ENCODE measurements at regions not wholly inside any gene's neighbourhood (a gene's known extent, or its start where the extent isn't known, plus 50 kb on each side); places are given as distances from the start of the nearest gene placed in this dataset.
"Not testable (repeated sequence)": the region's sequence is repeated elsewhere in the genome, so short reads cannot be mapped to it uniquely, and the experiment has no call there.

- Histone ChIP-seq H3K27me3 (ENCODE audit: low read length) (no peaks in the 10 kb centered on the region), H3K79me2 (ENCODE audit: insufficient read depth, low read length) (no peaks in the 10 kb centered on the region), H3K4me3 (ENCODE audit: insufficient read depth, low read length, poor library complexity, severe bottlenecking) (no peak overlapping the region), H4K20me1 (ENCODE audit: low read depth, low read length) (no peaks in the 10 kb centered on the region), H3F3A (ENCODE audit: insufficient read depth) (no peaks in the 10 kb centered on the region), H3K27ac (ENCODE audit: low read depth, low read length) (no peak overlapping the region), H3K9ac (ENCODE audit: low read length) (no peak overlapping the region), H3K9me2 (replicated peaks; ENCODE audit: insufficient read depth, low read length) (no peaks in the 10 kb centered on the region), H3K4me2 (ENCODE audit: low read depth, low read length, poor library complexity, severe bottlenecking) (no peak overlapping the region), H2AFZ (ENCODE audit: low read depth, low read length, severe bottlenecking) (no peak overlapping the region), H3K36me3 (ENCODE audit: low read length) (no peaks in the 10 kb centered on the region), H3K9me3 (ENCODE audit: insufficient read depth, low read length) (no peaks in the 10 kb centered on the region)
- no peak for TF ChIP-seq EZH2phosphoT487 (conservative IDR thresholded peaks at IDR 0.05; ENCODE audit: low read length)
- TF ChIP-seq CTCF (IDR thresholded peaks at IDR 0.05; ENCODE audit: insufficient read depth, low read length, poor library complexity, severe bottlenecking) = no peak
These were observed 191.2 kb downstream of the C1orf94 start for GRCh38 chr1:34367954-34368353.

- Histone ChIP-seq H3K9me2 (replicated peaks; ENCODE audit: insufficient read depth, low read length) (no peaks in the 10 kb centered on the region), H3K36me3 (ENCODE audit: low read length) (no peaks in the 10 kb centered on the region), H3K27me3 (ENCODE audit: low read length) (no peaks in the 10 kb centered on the region), H3K4me2 (ENCODE audit: low read depth, low read length, poor library complexity, severe bottlenecking) (no peak overlapping the region), H2AFZ (ENCODE audit: low read depth, low read length, severe bottlenecking) (no peak overlapping the region), H3K9me3 (ENCODE audit: insufficient read depth, low read length) (no peaks in the 10 kb centered on the region), H3F3A (ENCODE audit: insufficient read depth) (no peaks in the 10 kb centered on the region), H3K79me2 (ENCODE audit: insufficient read depth, low read length) (no peaks in the 10 kb centered on the region), H3K9ac (ENCODE audit: low read length) (no peak overlapping the region), H3K27ac (ENCODE audit: low read depth, low read length) (no peak overlapping the region), H4K20me1 (ENCODE audit: low read depth, low read length) (no peaks in the 10 kb centered on the region), H3K4me3 (ENCODE audit: insufficient read depth, low read length, poor library complexity, severe bottlenecking) (no peak overlapping the region)
- TF ChIP-seq CTCF (IDR thresholded peaks at IDR 0.05; ENCODE audit: insufficient read depth, low read length, poor library complexity, severe bottlenecking) = no peak
These were observed 193.2 kb downstream of the C1orf94 start for GRCh38 chr1:34369701-34370455.

- Histone ChIP-seq H3K4me2 (ENCODE audit: low read depth, low read length, poor library complexity, severe bottlenecking) (no peak overlapping the region), H3F3A (ENCODE audit: insufficient read depth) (no peaks in the 10 kb centered on the region), H3K27me3 (ENCODE audit: low read length) (no peaks in the 10 kb centered on the region), H3K9me3 (ENCODE audit: insufficient read depth, low read length) (no peaks in the 10 kb centered on the region), H2AFZ (ENCODE audit: low read depth, low read length, severe bottlenecking) (no peak overlapping the region), H3K79me2 (ENCODE audit: insufficient read depth, low read length) (no peaks in the 10 kb centered on the region), H3K36me3 (ENCODE audit: low read length) (no peaks in the 10 kb centered on the region), H3K4me3 (ENCODE audit: insufficient read depth, low read length, poor library complexity, severe bottlenecking) (no peak overlapping the region), H3K9ac (ENCODE audit: low read length) (no peak overlapping the region), H3K9me2 (replicated peaks; ENCODE audit: insufficient read depth, low read length) (no peaks in the 10 kb centered on the region), H3K27ac (ENCODE audit: low read depth, low read length) (no peak overlapping the region), H4K20me1 (ENCODE audit: low read depth, low read length) (no peaks in the 10 kb centered on the region)
- TF ChIP-seq CTCF (IDR thresholded peaks at IDR 0.05; ENCODE audit: insufficient read depth, low read length, poor library complexity, severe bottlenecking) = no peak
- no peak for TF ChIP-seq EZH2phosphoT487 (conservative IDR thresholded peaks at IDR 0.05; ENCODE audit: low read length)
These were observed 194.0 kb downstream of the C1orf94 start for GRCh38 chr1:34370748-34371147.

- not testable (repeated sequence) for H3K9me3 ChIP-seq (ENCODE audit: insufficient read depth, low read length); H2AFZ ChIP-seq (ENCODE audit: low read depth, low read length, severe bottlenecking); H3K27ac ChIP-seq (ENCODE audit: low read depth, low read length); H3K79me2 ChIP-seq (ENCODE audit: insufficient read depth, low read length); H3F3A ChIP-seq (ENCODE audit: insufficient read depth); H3K9ac ChIP-seq (ENCODE audit: low read length); H3K9me2 ChIP-seq (replicated peaks; ENCODE audit: insufficient read depth, low read length); H3K36me3 ChIP-seq (ENCODE audit: low read length); H3K4me2 ChIP-seq (ENCODE audit: low read depth, low read length, poor library complexity, severe bottlenecking); H3K4me3 ChIP-seq (ENCODE audit: insufficient read depth, low read length, poor library complexity, severe bottlenecking); H4K20me1 ChIP-seq (ENCODE audit: low read depth, low read length); H3K27me3 ChIP-seq (ENCODE audit: low read length)
These were observed 194.5 kb downstream of the C1orf94 start for GRCh38 chr1:34371179-34371578.

Data from SU-DHL-6 (cell line).